ENCODE measurements at regions not wholly inside any gene's neighbourhood (a gene's known extent, or its start where the extent isn't known, plus 50 kb on each side); places are given as distances from the start of the nearest gene placed in this dataset.

DNA sequence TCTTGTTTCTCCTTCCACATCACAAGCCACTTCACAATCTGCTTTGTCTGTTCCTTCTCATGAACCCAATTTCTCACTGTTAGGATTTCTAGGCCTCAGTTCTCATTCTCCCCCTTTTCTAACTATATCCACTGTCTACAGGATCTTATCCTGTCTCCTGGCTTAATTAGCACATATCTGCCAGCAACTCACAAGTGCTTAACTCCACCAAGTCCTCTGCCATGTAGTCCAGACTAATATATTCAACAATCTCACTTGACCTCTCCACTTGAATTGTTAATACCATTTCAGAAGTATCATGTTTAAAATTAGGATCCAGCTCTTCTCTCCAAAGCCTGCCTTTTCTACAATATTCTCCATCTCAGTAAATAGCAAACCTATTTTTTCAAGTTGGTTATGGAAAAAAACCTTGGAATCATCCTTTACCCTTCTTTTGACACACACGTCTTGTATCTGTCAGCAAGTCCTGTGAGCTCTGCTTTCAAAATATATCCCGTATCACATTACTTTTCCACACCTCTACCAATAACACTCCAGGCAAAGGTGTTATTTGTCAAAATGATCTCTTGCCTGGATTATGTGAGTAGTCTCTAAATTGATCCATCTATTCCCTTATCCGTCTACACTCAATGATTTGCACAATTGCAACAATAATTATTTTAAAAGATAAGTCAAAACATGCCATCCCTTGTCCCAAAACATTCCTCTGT is 127.2 kb upstream of the SLIT2 start:
- intact Hi-C loops (cut with micrococcal nuclease), result no loop called here
- CTCF ChIA-PET, result interaction anchor here (1.3 kb wide), 1 partner anchor 124 kb away, joined by 3 read pairs; no protein-coding TSS in a partner anchor
- H3K4me1 ChIP-seq (ENCODE audit: control insufficient read depth, extremely low read depth, insufficient read depth, low read length), result no peaks in the 10 kb centered on the region
- H3K9me3 ChIP-seq (replicated peaks; ENCODE audit: control insufficient read depth, insufficient read depth, low read length), result no peaks in the 10 kb centered on the region
- no peak overlapping the region for H3K27ac ChIP-seq (ENCODE audit: insufficient read depth, low read depth, low read length)
- FAIRE-seq (no peak), DNase-seq (ENCODE audit: low read depth, low spot score) (no peak)
- H3K27me3 ChIP-seq (ENCODE audit: control insufficient read depth in 2 of 2, insufficient read depth in 2 of 2, low read length in 2 of 2), result no peaks in the 10 kb centered on the region
- H4K20me1 ChIP-seq (replicated peaks; ENCODE audit: control insufficient read depth, extremely low read depth, insufficient read depth, low read length), result no peaks in the 10 kb centered on the region
- dilution Hi-C loops (cut with MboI; ENCODE audit: extremely low pct_ligation_motif_present, low sequenced_read_pairs), result no loop called here
- H3K9me1 ChIP-seq (replicated peaks; ENCODE audit: control insufficient read depth, extremely low read depth, insufficient read depth, low read length), result no peaks in the 10 kb centered on the region
- H3K79me2 ChIP-seq (ENCODE audit: control insufficient read depth, insufficient read depth, low read length), result no peaks in the 10 kb centered on the region
- no peak overlapping the region for H3K9ac ChIP-seq (replicated peaks; ENCODE audit: extremely low read depth, insufficient read depth, low read length)
- TF ChIP-seq FOS (IDR thresholded peaks at IDR 0.05; ENCODE audit: borderline replicate concordance, insufficient read depth, low read length), result no peak
- TF ChIP-seq EZH2 (IDR thresholded peaks at IDR 0.05; ENCODE audit: borderline replicate concordance, low read depth, low read length, severe bottlenecking), result no peak
- no peak for TF ChIP-seq POLR2AphosphoS5 (IDR thresholded peaks at IDR 0.05; ENCODE audit: insufficient read depth, low read depth, low read length)
- TF ChIP-seq, protein P1, sequence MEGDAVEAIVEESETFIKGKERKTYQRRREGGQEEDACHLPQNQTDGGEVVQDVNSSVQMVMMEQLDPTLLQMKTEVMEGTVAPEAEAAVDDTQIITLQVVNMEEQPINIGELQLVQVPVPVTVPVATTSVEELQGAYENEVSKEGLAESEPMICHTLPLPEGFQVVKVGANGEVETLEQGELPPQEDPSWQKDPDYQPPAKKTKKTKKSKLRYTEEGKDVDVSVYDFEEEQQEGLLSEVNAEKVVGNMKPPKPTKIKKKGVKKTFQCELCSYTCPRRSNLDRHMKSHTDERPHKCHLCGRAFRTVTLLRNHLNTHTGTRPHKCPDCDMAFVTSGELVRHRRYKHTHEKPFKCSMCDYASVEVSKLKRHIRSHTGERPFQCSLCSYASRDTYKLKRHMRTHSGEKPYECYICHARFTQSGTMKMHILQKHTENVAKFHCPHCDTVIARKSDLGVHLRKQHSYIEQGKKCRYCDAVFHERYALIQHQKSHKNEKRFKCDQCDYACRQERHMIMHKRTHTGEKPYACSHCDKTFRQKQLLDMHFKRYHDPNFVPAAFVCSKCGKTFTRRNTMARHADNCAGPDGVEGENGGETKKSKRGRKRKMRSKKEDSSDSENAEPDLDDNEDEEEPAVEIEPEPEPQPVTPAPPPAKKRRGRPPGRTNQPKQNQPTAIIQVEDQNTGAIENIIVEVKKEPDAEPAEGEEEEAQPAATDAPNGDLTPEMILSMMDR (IDR thresholded peaks at IDR 0.05; ENCODE audit: extremely low read depth in 1 of 2, insufficient read depth in 1 of 2, low read depth in 1 of 2, low read length in 2 of 2), result no peak
- H3K4me2 ChIP-seq (ENCODE audit: insufficient read depth, low read length), result no peak overlapping the region
- BruUV-seq (replicated peaks), result no TSS peak
- no peak overlapping the region for H2AFZ ChIP-seq (ENCODE audit: low read depth, low read length)
- no peak overlapping the region for H3K4me3 ChIP-seq (replicated peaks in 1 of 3; ENCODE audit: insufficient read depth in 1 of 3, low read depth in 1 of 3, low read length in 3 of 3)
- POLR2A ChIA-PET, result no interaction called here
- no peaks in the 10 kb centered on the region for H3K36me3 ChIP-seq (ENCODE audit: control insufficient read depth in 2 of 2, extremely low read depth in 1 of 2, insufficient read depth in 2 of 2, low read length in 2 of 2)

All from endothelial cell of umbilical vein (primary cell).